ACC112 (cell line): ENCODE measurements at regions not wholly inside any gene's neighbourhood (a gene's known extent, or its start where the extent isn't known, plus 50 kb on each side); places are given as distances from the start of the nearest gene placed in this dataset.

Experiments
- H2AFZ ChIP-seq: fragments of 200-600 bp; sonication (generic); one replicate; pipeline ENCODE4 v1.6.0; 2017; ENCODE audit warnings: antibody characterized with exemption, low read length; ENCODE audit not compliant: unreplicated experiment
- H3K27ac ChIP-seq: fragments of 200-600 bp; sonication (generic); 2 replicates; pipeline ENCODE4 v1.5.1; 2014; ENCODE audit warnings: low read depth, mild to moderate bottlenecking, antibody characterized with exemption, low read length, moderate library complexity
- H3K27me3 ChIP-seq: fragments of 200-600 bp; sonication (generic); 2 replicates; pipeline ENCODE4 v1.6.1; 2014; ENCODE audit warnings: mild to moderate bottlenecking, antibody characterized with exemption, low read length, moderate library complexity, mixed read lengths; ENCODE audit not compliant: insufficient read depth
- H3K36me3 ChIP-seq: fragments of 200-600 bp; sonication (generic); 2 replicates; pipeline ENCODE4 v1.6.1; 2016; ENCODE audit warnings: mild to moderate bottlenecking, antibody characterized with exemption, low read length, moderate library complexity, mixed read lengths; ENCODE audit not compliant: insufficient read depth
- H3K4me1 ChIP-seq: fragments of 200-600 bp; sonication (generic); one replicate; pipeline ENCODE4 v1.6.1; 2016; ENCODE audit warnings: low read length, mixed read lengths; ENCODE audit not compliant: insufficient read depth, unreplicated experiment, control insufficient read depth
- H3K4me3 ChIP-seq: fragments of 200-600 bp; sonication (generic); 2 replicates; pipeline ENCODE4 v1.5.1; 2014; ENCODE audit warnings: mild to moderate bottlenecking, low read depth, low read length
- H3K79me2 ChIP-seq: fragments of 200-600 bp; sonication (generic); one replicate; pipeline ENCODE4 v1.6.0; 2016; ENCODE audit warnings: low read length; ENCODE audit not compliant: control insufficient read depth, unreplicated experiment, insufficient read depth

DNA sequence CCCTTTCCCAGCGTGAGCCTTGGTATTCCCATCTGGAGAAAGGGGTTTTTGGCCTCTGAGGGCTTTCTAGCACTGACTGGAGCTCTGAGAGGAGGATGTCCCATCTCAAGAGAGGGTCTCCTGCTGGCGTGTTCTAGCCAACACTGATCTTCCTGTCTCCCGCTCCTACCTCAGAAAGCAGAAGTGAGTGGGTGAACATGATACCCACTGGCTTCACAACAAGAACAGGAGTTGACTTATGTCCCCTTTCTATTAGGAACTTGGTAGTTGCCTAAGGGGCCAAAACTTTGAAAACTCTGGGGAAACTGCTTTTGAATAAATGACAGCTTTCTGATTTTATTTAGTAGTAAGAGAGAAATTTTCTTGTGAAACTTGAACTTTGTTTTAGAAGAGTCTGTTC is 113.1 kb upstream of the ADCY1 start:
- Histone ChIP-seq H3K36me3 (no peaks in the 10 kb centered on the region), H2AFZ (no peak overlapping the region), H3K79me2 (no peaks in the 10 kb centered on the region), H3K4me3 (no peak overlapping the region), H3K4me1 (no peaks in the 10 kb centered on the region), H3K27ac (no peak overlapping the region), H3K27me3 (no peaks in the 10 kb centered on the region; the same call in 1 of the 2 replicates)

DNA sequence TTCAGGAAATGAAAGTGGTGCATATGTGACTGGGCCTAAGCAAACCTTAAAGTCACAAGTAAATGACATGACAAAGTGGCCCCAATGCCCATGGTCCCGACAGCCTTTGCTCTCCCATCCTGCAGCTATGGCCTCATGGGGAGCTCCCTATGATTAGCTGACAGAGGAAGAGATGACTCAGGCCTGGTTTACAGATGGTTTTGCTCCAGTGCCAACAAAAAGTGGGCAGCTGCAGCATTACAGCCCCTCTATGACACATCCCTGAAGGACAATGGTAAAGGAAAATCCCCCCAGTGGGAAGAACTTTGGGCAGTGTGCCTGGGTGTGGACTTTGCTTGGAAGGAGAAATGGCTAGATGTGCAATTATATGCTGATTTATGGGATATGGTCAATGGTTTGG is 105.1 kb upstream of the ADCY1 start:
- no peaks in the 10 kb centered on the region for H3K4me1 ChIP-seq
- H3K4me3 ChIP-seq = no peak overlapping the region
- no peaks in the 10 kb centered on the region for H3K36me3 ChIP-seq
- H3K79me2 ChIP-seq = no peaks in the 10 kb centered on the region
- H3K27ac ChIP-seq = no peak overlapping the region
- no peak overlapping the region for H2AFZ ChIP-seq
- H3K27me3 ChIP-seq = no peaks in the 10 kb centered on the region

DNA sequence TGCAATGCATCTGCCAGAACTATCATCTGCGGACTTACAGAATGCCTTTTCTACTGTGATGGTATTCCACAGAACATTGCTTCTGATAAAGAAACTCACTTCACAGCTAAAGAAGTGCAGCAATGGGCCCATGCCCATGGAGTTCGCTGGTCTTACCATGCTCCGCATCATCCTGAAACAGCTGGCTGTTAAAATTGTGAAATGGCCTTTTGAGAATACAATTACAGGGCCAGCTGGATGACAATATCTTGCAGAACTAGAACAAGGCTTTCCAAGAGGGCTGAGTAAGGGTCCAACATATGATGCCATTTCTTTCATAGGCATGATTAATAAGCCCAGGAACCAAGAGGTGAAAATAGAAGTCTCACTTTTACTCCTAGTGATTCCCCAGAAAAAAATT is 104.1 kb upstream of the ADCY1 start:
- no peak overlapping the region for H3K27ac ChIP-seq
- H3K79me2 ChIP-seq = no peaks in the 10 kb centered on the region
- H3K27me3 ChIP-seq = no peaks in the 10 kb centered on the region
- no peak overlapping the region for H3K4me3 ChIP-seq
- no peak overlapping the region for H2AFZ ChIP-seq
- H3K4me1 ChIP-seq = no peaks in the 10 kb centered on the region
- H3K36me3 ChIP-seq = no peaks in the 10 kb centered on the region

DNA sequence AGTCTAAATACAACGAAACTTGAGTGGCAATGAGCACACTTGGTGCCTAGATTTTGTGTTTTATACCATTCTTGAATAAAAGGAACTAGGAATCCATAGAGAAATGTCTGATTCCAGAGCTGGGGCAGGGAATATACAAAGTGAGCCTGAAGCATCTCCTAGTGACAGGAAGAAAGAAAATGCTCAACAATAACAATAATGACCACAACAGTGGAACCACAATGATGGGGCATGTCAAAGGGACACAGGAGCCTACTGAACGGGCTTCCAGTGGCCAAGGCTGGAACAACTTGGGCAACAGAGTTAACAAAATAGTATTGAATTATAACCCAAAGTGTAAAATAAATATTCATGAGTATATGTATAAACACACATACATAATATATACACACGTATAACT is 94.4 kb upstream of the ADCY1 start:
- Histone ChIP-seq H3K36me3 (no peaks in the 10 kb centered on the region), H3K4me3 (no peak overlapping the region), H3K4me1 (no peaks in the 10 kb centered on the region), H2AFZ (no peak overlapping the region), H3K79me2 (no peaks in the 10 kb centered on the region), H3K27me3 (peaks cover 13% of the 10 kb centered on the region; the same call in 1 of the 2 replicates), H3K27ac (no peak overlapping the region)

DNA sequence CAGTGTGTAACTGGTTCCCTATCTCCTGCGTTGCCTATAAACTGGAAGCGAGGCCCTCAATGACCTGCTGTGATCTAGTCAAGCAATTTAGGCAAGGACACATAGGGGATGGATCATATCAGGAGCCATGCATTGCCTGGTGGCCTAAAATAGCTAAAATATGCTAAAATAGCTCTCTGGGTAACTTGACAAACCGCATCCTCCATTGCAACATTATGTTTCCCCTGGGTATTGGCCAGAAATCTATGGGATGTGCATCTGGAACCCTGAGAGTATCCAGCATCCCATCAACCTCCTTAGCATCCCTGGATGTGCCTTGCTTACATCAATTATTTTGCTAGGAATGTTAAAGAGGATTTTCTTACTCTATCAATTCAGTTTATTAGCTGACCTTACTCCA is 91.7 kb upstream of the ADCY1 start:
- no peaks in the 10 kb centered on the region for H3K4me1 ChIP-seq
- H3K4me3 ChIP-seq = no peak overlapping the region
- H3K36me3 ChIP-seq = no peaks in the 10 kb centered on the region
- no peaks in the 10 kb centered on the region for H3K79me2 ChIP-seq
- H3K27me3 ChIP-seq = peaks cover 18% of the 10 kb centered on the region
- no peak overlapping the region for H3K27ac ChIP-seq
- H2AFZ ChIP-seq = no peak overlapping the region

DNA sequence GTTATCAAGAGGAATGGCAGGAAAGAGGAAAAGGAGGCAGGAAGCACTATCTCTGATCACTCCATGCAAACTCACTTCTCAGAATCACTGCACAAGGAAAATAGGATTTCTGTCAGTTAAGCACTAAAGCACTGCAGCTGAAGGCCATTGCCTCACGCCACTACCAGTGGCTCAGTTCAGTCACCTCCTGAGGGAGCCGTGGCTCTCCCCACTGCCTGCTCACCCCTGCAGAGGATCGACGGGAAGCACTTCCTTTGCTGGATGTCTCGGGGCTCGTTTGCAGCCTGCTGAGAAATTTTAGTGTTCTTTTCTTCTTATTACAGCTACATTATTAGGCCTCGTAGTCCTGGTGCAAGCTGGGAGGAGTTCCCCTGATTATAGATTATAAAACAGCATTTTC is 90.1 kb upstream of the ADCY1 start:
- Histone ChIP-seq H3K4me1 (no peaks in the 10 kb centered on the region), H3K79me2 (no peaks in the 10 kb centered on the region), H2AFZ (no peak overlapping the region), H3K4me3 (no peak overlapping the region), H3K27me3 (peaks cover 18% of the 10 kb centered on the region), H3K36me3 (no peaks in the 10 kb centered on the region), H3K27ac (no peak overlapping the region)

DNA sequence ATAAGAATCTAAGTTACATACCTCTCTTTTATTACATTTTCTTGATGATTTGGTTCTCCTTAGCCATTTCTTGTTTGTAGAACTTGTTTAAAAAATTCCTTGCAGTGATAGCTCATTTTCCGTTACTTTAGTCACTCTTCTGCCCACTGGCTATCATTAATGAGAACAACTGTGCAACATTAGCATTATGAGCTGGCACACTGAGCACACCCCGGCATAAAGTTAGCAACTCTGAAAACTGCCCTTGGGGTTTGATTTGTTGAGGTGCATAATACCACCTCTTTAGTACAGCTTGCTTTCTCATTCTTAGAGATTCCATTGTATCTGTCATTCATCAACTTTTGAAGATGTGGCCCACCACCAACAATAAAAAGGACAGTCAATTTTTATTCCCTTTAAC is 87.6 kb upstream of the ADCY1 start:
- Histone ChIP-seq H2AFZ (no peak overlapping the region), H3K27me3 (peaks cover 14% of the 10 kb centered on the region), H3K4me3 (no peak overlapping the region), H3K36me3 (no peaks in the 10 kb centered on the region), H3K27ac (no peak overlapping the region), H3K4me1 (no peaks in the 10 kb centered on the region), H3K79me2 (no peaks in the 10 kb centered on the region)

DNA sequence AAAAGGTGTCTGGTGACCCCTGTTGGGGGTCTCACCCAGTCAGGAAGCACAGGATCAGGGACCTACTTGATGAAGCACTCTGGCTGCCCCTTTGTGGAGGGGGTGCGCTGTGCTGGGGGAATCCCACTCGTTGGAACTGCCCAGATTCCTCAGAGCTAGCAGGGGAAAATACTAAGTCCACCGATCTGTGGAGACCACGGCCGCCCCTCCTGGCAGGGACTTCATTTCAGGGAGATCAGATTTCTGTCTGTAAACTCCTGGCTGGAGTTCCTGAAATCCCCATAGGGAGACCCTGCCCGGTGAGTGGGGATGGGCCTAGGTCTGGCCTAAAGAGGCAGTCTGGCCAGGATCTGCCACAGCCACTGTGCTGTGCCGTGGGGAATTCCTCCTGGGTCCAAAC is 79.3 kb upstream of the ADCY1 start:
- 0 out of 2 replicates have a peak, but pooled peaks cover 3% of the 10 kb centered on the region for H3K27me3 ChIP-seq
- H3K36me3 ChIP-seq = no peaks in the 10 kb centered on the region
- H3K79me2 ChIP-seq = no peaks in the 10 kb centered on the region
- H3K27ac ChIP-seq = no peak overlapping the region
- H2AFZ ChIP-seq = no peak overlapping the region
- H3K4me1 ChIP-seq = no peaks in the 10 kb centered on the region
- no peak overlapping the region for H3K4me3 ChIP-seq

DNA sequence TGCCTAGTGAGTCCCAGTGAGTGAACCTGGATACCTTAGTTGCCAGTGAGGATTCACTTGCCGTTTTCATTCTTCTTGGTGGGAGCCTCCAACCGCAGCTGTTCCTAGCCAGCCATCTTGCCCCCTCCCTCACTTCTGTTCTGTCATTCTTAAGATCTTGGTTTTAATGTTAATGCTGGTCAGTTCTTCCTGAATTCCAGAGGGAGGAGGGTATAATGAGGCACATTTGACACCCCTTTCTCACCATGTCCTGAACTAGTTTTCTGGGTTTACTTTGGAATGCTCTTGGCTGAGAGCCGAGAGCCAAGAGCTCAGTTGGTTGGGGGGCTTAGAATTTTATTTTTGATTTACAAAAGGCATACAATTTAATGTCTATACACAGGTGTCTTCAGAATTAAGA is 78.5 kb upstream of the ADCY1 start:
- Histone ChIP-seq H3K4me1 (no peaks in the 10 kb centered on the region), H3K4me3 (no peak overlapping the region), H3K36me3 (no peaks in the 10 kb centered on the region), H3K27me3 (0 out of 2 replicates have a peak, but pooled peaks cover 3% of the 10 kb centered on the region), H3K27ac (no peak overlapping the region), H3K79me2 (no peaks in the 10 kb centered on the region), H2AFZ (no peak overlapping the region)

DNA sequence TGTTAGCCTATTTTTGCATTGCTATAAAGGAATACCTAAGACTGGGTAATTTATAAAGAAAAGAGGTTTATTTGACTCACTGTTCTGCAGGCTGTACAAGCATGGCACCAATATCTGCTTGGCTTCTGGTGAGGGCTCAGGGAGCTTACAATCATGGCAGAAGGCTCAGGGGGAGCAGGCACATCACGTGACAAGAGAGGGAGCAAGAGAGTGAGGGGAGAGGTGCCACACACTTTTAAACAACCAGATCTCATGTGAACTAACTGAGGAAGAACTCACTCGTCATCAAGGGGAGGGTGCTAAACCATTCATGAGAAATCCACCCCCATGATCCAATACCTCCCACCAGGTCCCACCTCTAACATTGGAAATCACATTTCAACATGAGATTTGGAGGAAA is 73.9 kb upstream of the ADCY1 start:
- no peaks in the 10 kb centered on the region for H3K79me2 ChIP-seq
- H3K4me1 ChIP-seq = no peaks in the 10 kb centered on the region
- no peak overlapping the region for H3K27ac ChIP-seq
- no peaks in the 10 kb centered on the region for H3K36me3 ChIP-seq
- H3K4me3 ChIP-seq = no peak overlapping the region
- 0 out of 2 replicates have a peak, but pooled peaks cover 3% of the 10 kb centered on the region for H3K27me3 ChIP-seq
- H2AFZ ChIP-seq = no peak overlapping the region

DNA sequence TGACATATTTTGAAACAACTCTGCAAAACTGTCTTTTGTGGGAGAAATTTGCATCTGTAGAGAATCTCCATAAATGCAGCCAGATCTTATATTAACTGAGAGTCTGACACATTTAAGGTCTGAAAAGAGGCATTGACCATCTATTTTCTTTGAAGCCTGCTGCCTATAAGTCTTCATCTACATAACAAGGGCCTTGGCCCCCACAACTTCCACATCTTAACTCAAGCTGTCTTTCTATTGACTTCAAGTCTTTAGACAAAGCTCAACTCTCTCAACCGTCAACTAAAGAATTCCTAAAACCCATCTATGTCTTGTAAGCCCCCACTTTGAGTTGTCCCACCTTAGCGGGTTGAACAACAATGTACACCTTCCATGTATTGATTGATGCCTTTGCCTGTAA is 72.4 kb upstream of the ADCY1 start:
- Histone ChIP-seq H3K4me1 (no peaks in the 10 kb centered on the region), H2AFZ (no peak overlapping the region), H3K27me3 (0 out of 2 replicates have a peak, but pooled peaks cover 3% of the 10 kb centered on the region)

More for the DNA sequence above, 72.4 kb upstream of the ADCY1 start:
- Histone ChIP-seq H3K36me3 (no peaks in the 10 kb centered on the region), H3K4me3 (no peak overlapping the region), H3K27ac (no peak overlapping the region), H3K79me2 (no peaks in the 10 kb centered on the region)
